ENCODE measurements at regions not wholly inside any gene's neighbourhood (a gene's known extent, or its start where the extent isn't known, plus 50 kb on each side); places are given as distances from the start of the nearest gene placed in this dataset.

GRCh38 chr12:69059465-69060457 is 126.8 kb upstream of the CPM start:
- no peak for DNase-seq (ENCODE audit: low read depth in 4 of 4, low spot score in 2 of 4)

GRCh38 chr12:69061574-69061973 is 128.6 kb upstream of the CPM start:
- no peak for DNase-seq (ENCODE audit: low read depth in 4 of 4, low spot score in 2 of 4)

- DNase-seq (ENCODE audit: low read depth in 4 of 4, low spot score in 2 of 4): no peak
These were observed 129.8 kb upstream of the CPM start for GRCh38 chr12:69062621-69063237.

GRCh38 chr12:69064734-69065443 is 131.9 kb upstream of the CPM start:
- no peak for DNase-seq (ENCODE audit: low read depth in 4 of 4, low spot score in 2 of 4)

- no peak for DNase-seq (ENCODE audit: low read depth in 4 of 4, low spot score in 2 of 4)
These were observed 132.8 kb upstream of the CPM start for GRCh38 chr12:69065775-69066174.

GRCh38 chr12:69066492-69067373 is 133.8 kb upstream of the CPM start:
- no peak for DNase-seq (ENCODE audit: low read depth in 4 of 4, low spot score in 2 of 4)

GRCh38 chr12:69067713-69068112 is 134.7 kb upstream of the CPM start:
- DNase-seq (ENCODE audit: low read depth in 4 of 4, low spot score in 2 of 4): no peak

GRCh38 chr12:69068448-69068847 is 135.5 kb upstream of the CPM start:
- DNase-seq (ENCODE audit: low read depth in 4 of 4, low spot score in 2 of 4): no peak

- DNase-seq (ENCODE audit: low read depth in 4 of 4, low spot score in 2 of 4): no peak
These were observed 136.5 kb upstream of the CPM start for GRCh38 chr12:69069479-69069878.

- no peak for DNase-seq (ENCODE audit: low read depth in 4 of 4, low spot score in 2 of 4)
These were observed 137.5 kb upstream of the CPM start for GRCh38 chr12:69070319-69071090.

- no peak for DNase-seq (ENCODE audit: low read depth in 4 of 4, low spot score in 2 of 4)
These were observed 138.1 kb upstream of the CPM start for GRCh38 chr12:69071091-69071370.

GRCh38 chr12:69073035-69073434 is 140.1 kb upstream of the CPM start:
- DNase-seq (ENCODE audit: low read depth in 4 of 4, low spot score in 2 of 4): no peak

- DNase-seq (ENCODE audit: low read depth in 4 of 4, low spot score in 2 of 4): no peak
These were observed 141.8 kb upstream of the CPM start for GRCh38 chr12:69074556-69075349.

GRCh38 chr12:69083689-69084088 is 150.7 kb upstream of the CPM start:
- DNase-seq (ENCODE audit: low read depth in 4 of 4, low spot score in 2 of 4): no peak

GRCh38 chr12:69084816-69085378 is 151.9 kb upstream of the CPM start:
- no peak for DNase-seq (ENCODE audit: low read depth in 4 of 4, low spot score in 2 of 4)

GRCh38 chr12:69085852-69086251 is 152.9 kb upstream of the CPM start:
- DNase-seq (ENCODE audit: low read depth in 4 of 4, low spot score in 2 of 4): no peak

GRCh38 chr12:69087986-69088385 is 151.4 kb upstream of the CPSF6 start:
- no peak for DNase-seq (ENCODE audit: low read depth in 4 of 4, low spot score in 2 of 4)

GRCh38 chr12:69090722-69091121 is 148.6 kb upstream of the CPSF6 start:
- no peak for DNase-seq (ENCODE audit: low read depth in 4 of 4, low spot score in 2 of 4)

All from left renal cortex interstitium (tissue), 4 donors.